ENCODE measurements at regions not wholly inside any gene's neighbourhood (a gene's known extent, or its start where the extent isn't known, plus 50 kb on each side); places are given as distances from the start of the nearest gene placed in this dataset.

DNA sequence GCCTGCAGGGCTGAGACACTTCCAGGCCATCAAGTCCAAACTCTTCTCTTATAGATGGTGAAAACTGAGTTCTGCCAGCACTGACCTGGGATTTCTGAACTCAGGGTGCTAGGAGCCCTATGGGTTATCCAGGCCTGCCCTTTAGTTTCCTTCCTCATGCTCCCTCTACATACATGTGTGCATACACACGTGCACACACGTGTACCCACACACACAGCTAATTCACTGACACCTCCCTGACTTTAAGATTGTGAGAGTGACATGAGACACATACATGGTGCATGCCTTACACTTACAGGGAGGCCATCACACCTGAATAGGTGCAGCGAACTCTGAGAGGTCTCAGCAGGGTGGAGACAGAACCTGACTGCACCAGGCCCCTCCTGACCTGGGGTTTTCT is 267.4 kb downstream of the CYP26B1 start:
- H3K36me3 ChIP-seq (ENCODE audit: control insufficient read depth, insufficient read depth, low read length) = no peaks in the 10 kb centered on the region
- TF ChIP-seq, protein P1, sequence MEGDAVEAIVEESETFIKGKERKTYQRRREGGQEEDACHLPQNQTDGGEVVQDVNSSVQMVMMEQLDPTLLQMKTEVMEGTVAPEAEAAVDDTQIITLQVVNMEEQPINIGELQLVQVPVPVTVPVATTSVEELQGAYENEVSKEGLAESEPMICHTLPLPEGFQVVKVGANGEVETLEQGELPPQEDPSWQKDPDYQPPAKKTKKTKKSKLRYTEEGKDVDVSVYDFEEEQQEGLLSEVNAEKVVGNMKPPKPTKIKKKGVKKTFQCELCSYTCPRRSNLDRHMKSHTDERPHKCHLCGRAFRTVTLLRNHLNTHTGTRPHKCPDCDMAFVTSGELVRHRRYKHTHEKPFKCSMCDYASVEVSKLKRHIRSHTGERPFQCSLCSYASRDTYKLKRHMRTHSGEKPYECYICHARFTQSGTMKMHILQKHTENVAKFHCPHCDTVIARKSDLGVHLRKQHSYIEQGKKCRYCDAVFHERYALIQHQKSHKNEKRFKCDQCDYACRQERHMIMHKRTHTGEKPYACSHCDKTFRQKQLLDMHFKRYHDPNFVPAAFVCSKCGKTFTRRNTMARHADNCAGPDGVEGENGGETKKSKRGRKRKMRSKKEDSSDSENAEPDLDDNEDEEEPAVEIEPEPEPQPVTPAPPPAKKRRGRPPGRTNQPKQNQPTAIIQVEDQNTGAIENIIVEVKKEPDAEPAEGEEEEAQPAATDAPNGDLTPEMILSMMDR (IDR thresholded peaks at IDR 0.05; ENCODE audit: insufficient read depth, low read length, poor library complexity, severe bottlenecking) = no peak
- no peak overlapping the region for H3K4me3 ChIP-seq (replicated peaks; ENCODE audit: low read depth, low read length)
- no peaks in the 10 kb centered on the region for H3K27me3 ChIP-seq (replicated peaks; ENCODE audit: control insufficient read depth, insufficient read depth, low read length)
- no peak for DNase-seq (ENCODE audit: extremely low read depth, insufficient read length)

DNA sequence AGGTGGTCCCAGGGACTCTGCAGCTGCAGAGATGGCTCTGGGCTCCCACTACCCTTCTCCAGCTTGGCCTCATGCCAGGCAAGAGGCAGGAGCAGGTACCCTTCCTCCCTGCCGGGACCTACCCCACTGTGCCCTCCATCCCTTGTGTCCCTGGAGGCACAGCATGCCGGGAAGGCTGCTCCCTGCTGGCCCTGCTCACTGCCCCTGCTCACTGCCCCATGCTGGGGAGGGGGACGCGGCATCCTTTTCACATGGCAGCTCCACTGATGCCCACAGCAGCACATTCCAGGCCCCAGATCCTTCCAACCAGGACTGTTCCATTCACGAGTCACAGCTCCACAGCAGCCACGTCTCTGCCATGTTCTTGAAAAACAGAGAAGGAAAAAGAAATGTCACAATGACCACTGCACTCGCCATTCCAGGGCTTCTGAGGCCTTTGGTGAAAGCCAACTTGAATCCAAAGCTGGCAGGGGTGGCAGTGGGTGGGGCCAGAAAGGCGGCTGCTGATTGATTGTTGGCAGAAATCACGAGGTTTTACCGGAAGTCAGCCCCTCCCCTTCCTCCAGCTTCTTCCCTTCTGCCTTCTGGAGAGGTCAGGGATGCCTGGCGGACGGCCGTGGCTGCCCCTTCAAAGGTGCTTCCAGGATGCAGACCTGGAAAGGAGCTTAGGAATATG is 268.0 kb downstream of the CYP26B1 start:
- TF ChIP-seq, protein P1 (IDR thresholded peaks at IDR 0.05; ENCODE audit: insufficient read depth, low read length, poor library complexity, severe bottlenecking) = no peak

DNA sequence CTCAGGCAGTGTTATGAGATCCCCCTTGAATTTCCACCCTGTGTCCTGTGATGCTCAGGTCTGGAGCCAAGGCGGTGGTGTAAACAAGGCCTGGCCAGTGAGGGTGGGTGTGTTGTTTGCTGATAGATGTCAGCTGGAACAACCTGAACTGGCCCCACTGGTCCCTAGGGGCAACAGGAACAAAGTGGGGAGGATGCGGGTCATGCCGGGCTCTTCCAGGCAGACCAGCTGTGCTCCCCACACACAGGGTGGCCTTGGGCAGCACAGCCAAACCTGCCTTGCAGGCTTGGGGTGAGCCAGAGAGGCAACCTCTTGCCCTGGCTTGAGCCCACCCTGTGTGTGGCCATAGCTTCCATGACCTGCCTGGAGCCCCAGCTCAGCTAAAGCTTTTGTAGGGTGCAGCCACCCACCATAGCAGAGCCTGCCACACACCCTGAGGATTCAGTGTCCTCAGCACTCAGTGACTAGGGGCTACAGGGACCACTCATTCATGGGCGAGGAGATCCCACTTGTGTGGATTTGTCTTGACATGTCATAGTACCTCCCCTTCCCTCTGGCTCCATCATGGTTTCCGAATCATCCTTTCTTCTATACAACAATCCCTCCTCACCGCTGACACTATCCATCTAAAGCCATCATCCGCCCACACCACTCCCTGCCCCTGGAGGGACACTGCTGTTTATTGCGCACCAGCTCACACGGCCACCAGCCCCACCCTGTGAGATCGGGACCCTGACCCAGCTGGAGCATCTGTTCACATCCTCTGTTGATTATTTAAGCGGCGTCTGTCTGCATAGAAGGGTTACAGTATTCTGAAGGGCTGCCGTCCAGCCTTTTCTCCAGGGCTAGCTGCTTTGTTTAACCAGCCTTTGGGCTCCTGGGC is 268.8 kb downstream of the CYP26B1 start:
- DNase-seq (ENCODE audit: extremely low read depth, insufficient read length) = no peak
- no peak overlapping the region for H3K4me3 ChIP-seq (replicated peaks; ENCODE audit: low read depth, low read length)
- H3K27me3 ChIP-seq (replicated peaks; ENCODE audit: control insufficient read depth, insufficient read depth, low read length) = no peaks in the 10 kb centered on the region
- TF ChIP-seq, protein P1 (IDR thresholded peaks at IDR 0.05; ENCODE audit: insufficient read depth, low read length, poor library complexity, severe bottlenecking) = no peak
- H3K36me3 ChIP-seq (ENCODE audit: control insufficient read depth, insufficient read depth, low read length) = no peaks in the 10 kb centered on the region

More for the DNA sequence above, 268.0 kb downstream of the CYP26B1 start:
- Histone ChIP-seq H3K36me3 (ENCODE audit: control insufficient read depth, insufficient read depth, low read length) (no peaks in the 10 kb centered on the region), H3K27me3 (replicated peaks; ENCODE audit: control insufficient read depth, insufficient read depth, low read length) (no peaks in the 10 kb centered on the region), H3K4me3 (replicated peaks; ENCODE audit: low read depth, low read length) (no peak overlapping the region)
- DNase-seq (ENCODE audit: extremely low read depth, insufficient read length) = no peak

DNA sequence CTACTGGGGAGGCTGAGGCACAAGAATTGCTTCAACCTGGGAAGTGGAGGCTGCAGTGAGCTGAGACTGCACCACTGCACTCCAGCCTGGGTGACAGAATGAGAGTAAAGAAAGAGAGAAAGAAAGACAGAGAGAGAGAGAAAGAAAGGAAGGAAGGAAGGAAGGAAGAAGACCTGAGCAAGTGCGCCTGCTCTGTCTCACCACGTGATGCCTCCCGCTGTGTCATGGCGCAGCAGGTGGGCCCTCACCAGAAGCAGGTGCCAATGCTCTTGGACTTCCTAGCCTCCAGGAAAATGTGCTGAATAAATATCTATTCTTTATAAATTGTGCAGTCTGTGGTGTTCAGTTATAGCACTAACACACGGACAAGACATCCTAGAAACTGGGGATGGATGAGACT is 270.0 kb downstream of the CYP26B1 start:
- no peaks in the 10 kb centered on the region for H3K27me3 ChIP-seq (replicated peaks; ENCODE audit: control insufficient read depth, insufficient read depth, low read length)
- H3K4me3 ChIP-seq (replicated peaks; ENCODE audit: low read depth, low read length) = no peak overlapping the region
- TF ChIP-seq, protein P1 (IDR thresholded peaks at IDR 0.05; ENCODE audit: insufficient read depth, low read length, poor library complexity, severe bottlenecking) = no peak
- no peaks in the 10 kb centered on the region for H3K36me3 ChIP-seq (ENCODE audit: control insufficient read depth, insufficient read depth, low read length)
- DNase-seq (ENCODE audit: extremely low read depth, insufficient read length) = no peak

DNA sequence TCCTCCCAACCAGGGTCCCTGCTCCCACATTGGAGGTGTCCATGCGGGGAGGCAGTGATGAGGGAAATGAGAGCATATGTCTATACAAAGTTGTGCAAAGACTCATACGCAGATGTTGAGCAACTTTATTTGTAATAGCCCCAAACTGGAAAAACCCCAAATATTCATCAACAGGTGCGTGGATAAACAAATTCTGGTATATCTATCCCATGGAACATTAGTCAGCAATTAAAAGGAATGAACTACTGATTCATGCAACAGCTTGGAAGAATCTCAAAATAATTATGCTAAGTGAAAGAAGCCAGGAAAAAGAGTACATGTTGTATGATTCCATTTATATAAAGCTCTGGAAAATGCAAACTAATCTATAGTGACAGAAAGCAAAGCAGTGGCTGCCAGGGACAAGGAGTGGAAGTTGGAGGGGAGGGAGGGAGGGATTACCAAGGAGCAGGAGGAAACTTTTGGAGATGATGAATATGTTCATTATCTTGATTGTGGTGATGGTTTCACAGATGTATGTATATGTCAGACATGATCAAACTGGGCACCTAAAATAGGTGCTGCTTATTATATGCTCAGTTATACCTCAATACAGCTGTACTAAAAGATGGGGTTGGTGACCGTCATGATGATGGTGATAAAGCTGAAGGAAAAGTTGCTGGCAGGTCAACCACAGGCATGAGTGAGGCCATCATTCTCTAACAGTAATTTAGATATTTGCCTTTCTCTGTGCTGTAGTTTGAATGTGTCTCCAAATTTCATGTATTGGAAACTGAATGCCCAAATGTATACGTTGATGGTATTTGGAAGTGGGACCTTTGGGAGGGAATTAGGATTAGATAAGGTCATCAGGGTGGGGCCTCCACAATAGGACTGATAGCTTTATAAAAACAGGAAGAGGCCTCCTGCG is 270.9 kb downstream of the CYP26B1 start:
- Histone ChIP-seq H3K27me3 (replicated peaks; ENCODE audit: control insufficient read depth, insufficient read depth, low read length) (no peaks in the 10 kb centered on the region), H3K4me3 (replicated peaks; ENCODE audit: low read depth, low read length) (no peak overlapping the region), H3K36me3 (ENCODE audit: control insufficient read depth, insufficient read depth, low read length) (no peaks in the 10 kb centered on the region)
- TF ChIP-seq, protein P1 (IDR thresholded peaks at IDR 0.05; ENCODE audit: insufficient read depth, low read length, poor library complexity, severe bottlenecking) = no peak
- DNase-seq (ENCODE audit: extremely low read depth, insufficient read length) = no peak

Data from GM06990 (cell line).